Activated CD8-positive, alpha-beta memory T cell treated with anti-CD3 and anti-CD28 coated beads, Interleukin-2, amount 10 ng/mL, durations not matched to agents 7 days and 5 days (primary cell): ENCODE measurements at regions not wholly inside any gene's neighbourhood (a gene's known extent, or its start where the extent isn't known, plus 50 kb on each side); places are given as distances from the start of the nearest gene placed in this dataset.
"Not testable (repeated sequence)": the region's sequence is repeated elsewhere in the genome, so short reads cannot be mapped to it uniquely, and the experiment has no call there.

Experiments
- ATAC-seq: fragments of 150-1000 bp; cut with Tn5 transposase; one replicate; pipeline ENCODE4 v1.10.0; 2021; ENCODE audit warnings: moderate library complexity
- CTCF ChIA-PET: fragments of 350-600 bp; sonication (Branson Sonifier 250); formaldehyde crosslinking; loops from one replicate; lab custom pipeline; 2021; ENCODE audit warnings: antibody characterized with exemption; lab: Charles Lee
- DNase-seq: peaks from one replicate; pipeline ENCODE4 v3.0.0-alpha.2; 2020
- H3K27ac Mint-ChIP-seq: one replicate; pipeline ENCODE4 v1.8.0; 2021; ENCODE audit warnings: mild to moderate bottlenecking, mixed read lengths
- H3K27me3 Mint-ChIP-seq: one replicate; pipeline ENCODE4 v1.8.0; 2021; ENCODE audit warnings: mixed read lengths
- H3K36me3 Mint-ChIP-seq: one replicate; pipeline ENCODE4 v1.8.0; 2021; ENCODE audit warnings: mild to moderate bottlenecking, mixed read lengths
- H3K4me1 Mint-ChIP-seq: one replicate; pipeline ENCODE4 v1.8.0; 2021; ENCODE audit warnings: mixed read lengths
- H3K4me3 Mint-ChIP-seq: one replicate; pipeline ENCODE4 v1.8.0; 2021; ENCODE audit warnings: mild to moderate bottlenecking, moderate library complexity, mixed read lengths
- H3K9me3 Mint-ChIP-seq: one replicate; pipeline ENCODE4 v1.8.0; 2022; ENCODE audit warnings: low read depth, mixed read lengths

DNA sequence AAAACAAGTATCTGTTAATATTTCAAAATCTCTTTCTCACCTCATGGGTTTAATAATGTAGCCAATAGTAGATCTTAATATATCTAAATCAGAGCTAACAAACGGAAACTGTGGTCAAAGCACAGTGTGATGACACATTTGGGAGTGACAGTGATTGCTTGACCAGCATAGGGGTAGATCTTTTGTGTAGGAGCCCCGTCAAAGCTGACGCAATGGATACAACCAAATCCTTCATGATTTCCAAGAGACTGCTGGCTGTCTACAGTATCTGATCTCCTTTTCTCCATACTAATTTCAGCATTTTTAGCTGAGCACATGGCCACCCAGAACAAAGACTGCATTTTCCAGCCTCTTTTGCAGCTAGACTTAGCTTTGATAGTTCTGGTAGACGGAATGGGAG is 299.3 kb upstream of the ECI2 start:
- DNase-seq: no peak
- ATAC-seq: no peak
- CTCF ChIA-PET: no interaction called here
- no peak overlapping the region for H3K27ac Mint-ChIP-seq
- no peaks in the 10 kb centered on the region for H3K9me3 Mint-ChIP-seq
- no peaks in the 10 kb centered on the region for H3K36me3 Mint-ChIP-seq
- H3K4me1 Mint-ChIP-seq: no peaks in the 10 kb centered on the region
- no peak overlapping the region for H3K4me3 Mint-ChIP-seq
- peaks cover 4% of the 10 kb centered on the region for H3K27me3 Mint-ChIP-seq

DNA sequence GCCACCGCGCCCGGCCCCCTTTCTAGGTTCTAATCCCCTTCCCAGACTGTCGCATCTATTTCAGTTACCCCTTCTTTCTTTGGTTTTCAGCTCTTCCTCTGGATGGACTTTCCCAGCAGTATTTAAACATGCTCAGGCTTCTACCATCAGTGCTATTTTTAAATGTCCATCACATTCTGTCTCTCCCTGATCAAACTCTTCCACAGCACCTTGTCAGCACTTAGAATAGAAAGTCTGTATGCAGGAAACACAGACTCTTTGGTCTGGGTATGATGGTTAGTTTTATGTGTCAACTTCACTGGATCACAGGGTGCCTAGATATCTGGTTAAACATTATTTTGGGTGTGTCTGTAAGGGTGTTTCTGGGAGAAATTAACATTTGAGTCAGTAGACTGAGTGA is 297.8 kb upstream of the ECI2 start:
- H3K36me3 Mint-ChIP-seq: no peaks in the 10 kb centered on the region
- H3K27me3 Mint-ChIP-seq: peaks cover 2% of the 10 kb centered on the region
- H3K4me1 Mint-ChIP-seq: no peaks in the 10 kb centered on the region
- no peaks in the 10 kb centered on the region for H3K9me3 Mint-ChIP-seq
- DNase-seq (no peak), ATAC-seq (no peak)
- H3K4me3 Mint-ChIP-seq: no peak overlapping the region
- H3K27ac Mint-ChIP-seq: no peak overlapping the region
- CTCF ChIA-PET: no interaction called here

DNA sequence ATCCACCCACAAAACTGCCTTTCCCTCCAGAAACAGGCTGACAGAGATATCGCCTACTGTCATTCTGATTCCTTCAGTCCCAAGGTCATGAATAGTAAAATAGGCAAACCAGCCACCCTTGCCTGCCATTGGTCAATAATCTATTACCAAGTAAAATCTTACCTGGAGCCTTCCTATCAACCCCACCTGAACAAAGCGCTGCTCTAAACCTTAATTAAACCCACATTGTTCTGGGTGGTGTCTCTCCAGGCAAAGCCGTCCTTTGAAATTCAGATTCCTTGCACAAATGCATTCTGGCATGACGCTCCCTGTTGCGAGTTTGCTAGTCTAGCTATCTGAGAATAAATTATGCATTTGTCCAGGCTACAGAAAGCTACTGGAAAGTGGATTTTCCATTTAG is 291.6 kb upstream of the ECI2 start:
- H3K27me3 Mint-ChIP-seq: peaks cover 9% of the 10 kb centered on the region
- peaks cover 4% of the 10 kb centered on the region for H3K9me3 Mint-ChIP-seq
- no peaks in the 10 kb centered on the region for H3K4me1 Mint-ChIP-seq
- H3K4me3 Mint-ChIP-seq: no peak overlapping the region
- DNase-seq (no peak), ATAC-seq (no peak)
- CTCF ChIA-PET: no interaction called here
- no peak overlapping the region for H3K27ac Mint-ChIP-seq
- no peaks in the 10 kb centered on the region for H3K36me3 Mint-ChIP-seq

DNA sequence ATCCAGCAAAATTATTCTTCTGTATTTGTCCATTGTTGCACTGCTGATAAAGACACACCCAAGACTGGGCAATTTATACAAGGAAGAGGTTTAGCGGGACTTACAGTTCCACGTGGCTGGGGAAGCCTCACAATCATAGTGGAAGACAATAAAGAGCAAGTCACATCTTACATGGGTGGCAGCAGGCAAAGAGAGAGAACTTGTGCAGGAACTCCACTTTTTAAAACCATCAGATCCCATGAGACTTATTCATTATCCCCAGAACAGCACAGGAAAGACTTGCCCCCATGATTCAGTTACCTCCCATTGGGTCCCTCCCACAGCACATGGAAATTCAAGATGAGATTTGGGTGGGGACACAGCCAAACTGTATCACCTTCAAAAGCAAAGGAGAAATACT is 286.5 kb upstream of the ECI2 start:
- Mint-ChIP-seq H3K27me3 (peaks cover 14% of the 10 kb centered on the region), H3K27ac (no peak overlapping the region), H3K4me3 (no peak overlapping the region), H3K4me1 (no peaks in the 10 kb centered on the region), H3K36me3 (no peaks in the 10 kb centered on the region), H3K9me3 (peaks cover 4% of the 10 kb centered on the region)
- ATAC-seq (no peak), DNase-seq (no peak)
- CTCF ChIA-PET: no interaction called here

DNA sequence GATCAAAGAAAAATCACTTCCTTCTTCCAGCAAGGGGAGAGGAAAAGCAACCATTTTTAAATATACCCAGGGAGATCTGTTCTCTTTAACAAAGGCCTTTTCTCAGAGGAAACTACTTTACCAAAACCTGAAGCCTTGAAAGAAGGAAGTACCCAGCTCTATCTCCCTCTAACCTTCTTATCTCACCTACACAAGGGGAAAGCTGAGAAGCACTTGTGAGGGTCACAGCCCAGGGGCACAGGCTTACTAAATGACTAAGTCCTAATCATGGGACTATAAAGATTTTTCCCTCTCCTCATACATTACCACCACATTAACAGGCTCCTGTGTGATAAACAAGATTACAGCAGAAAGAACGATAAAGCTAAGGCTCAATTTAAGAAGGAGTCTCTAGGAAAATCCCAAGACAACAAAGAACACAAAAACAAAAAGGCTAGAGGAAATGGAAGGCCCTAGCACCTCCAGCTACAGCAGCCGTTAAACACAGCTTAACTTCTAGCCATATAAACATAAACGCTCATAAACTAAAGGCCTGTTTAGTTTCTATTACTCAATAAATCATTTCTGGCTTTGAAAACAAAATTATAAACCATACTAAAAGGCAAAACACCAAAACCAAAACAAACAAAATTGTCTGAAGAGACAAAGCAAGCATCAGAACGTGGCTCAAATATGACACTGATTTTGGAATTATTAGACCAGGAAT is 284.9 kb upstream of the ECI2 start:
- Mint-ChIP-seq H3K9me3 (peaks cover under 1% of the 10 kb centered on the region), H3K36me3 (no peaks in the 10 kb centered on the region), H3K27me3 (peaks cover 14% of the 10 kb centered on the region), H3K27ac (no peak overlapping the region), H3K4me1 (no peaks in the 10 kb centered on the region), H3K4me3 (no peak overlapping the region)
- DNase-seq (no peak), ATAC-seq (no peak)
- CTCF ChIA-PET: interaction anchor here (1.1 kb wide), 1 partner anchor 18 kb away, joined by 3 read pairs; no protein-coding TSS in a partner anchor

DNA sequence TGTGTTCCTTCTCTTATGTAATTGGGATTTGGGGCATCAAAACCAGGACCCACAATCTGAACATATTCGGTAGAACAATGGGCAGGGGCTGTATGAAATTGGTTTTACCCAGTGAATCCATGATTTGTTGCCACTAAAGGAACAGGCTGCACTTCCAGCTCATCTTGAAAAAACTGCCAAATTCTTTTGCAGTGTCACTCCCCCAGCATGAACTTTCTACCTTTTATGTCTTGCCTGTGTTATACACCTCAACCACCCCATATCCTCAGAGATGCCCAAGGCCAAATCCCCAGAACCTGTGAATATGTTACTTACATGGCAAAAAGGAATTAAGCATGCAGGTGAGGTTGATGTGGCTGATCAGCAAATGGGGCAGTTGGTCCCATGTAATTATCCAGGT is 280.2 kb upstream of the ECI2 start:
- Mint-ChIP-seq H3K4me3 (no peak overlapping the region), H3K9me3 (no peaks in the 10 kb centered on the region), H3K27me3 (no peaks in the 10 kb centered on the region), H3K4me1 (no peaks in the 10 kb centered on the region), H3K27ac (no peak overlapping the region), H3K36me3 (no peaks in the 10 kb centered on the region)
- CTCF ChIA-PET: no interaction called here
- no peak for ATAC-seq
- DNase-seq: no peak

DNA sequence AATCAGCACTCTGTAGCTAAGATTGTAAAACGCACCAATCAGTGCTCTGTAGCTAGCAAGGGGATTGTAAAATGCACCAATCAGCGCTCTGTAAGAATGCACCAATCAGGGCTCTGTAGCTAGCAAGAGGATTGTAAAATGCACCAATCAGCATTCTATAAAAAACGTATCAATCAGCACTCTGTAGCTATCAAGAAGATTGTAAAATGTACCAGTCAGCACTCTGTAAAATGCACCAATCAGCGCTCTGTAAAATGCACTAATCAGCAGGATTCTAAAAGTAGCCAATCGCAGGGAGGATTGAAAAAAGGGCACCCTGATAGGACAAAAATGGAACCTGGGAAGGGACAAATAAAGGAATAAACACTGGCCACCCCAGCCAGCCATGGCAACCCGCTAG is 278.7 kb upstream of the ECI2 start:
- H3K4me3 Mint-ChIP-seq, H3K27ac Mint-ChIP-seq, H3K36me3 Mint-ChIP-seq, ATAC-seq, H3K9me3 Mint-ChIP-seq, H3K4me1 Mint-ChIP-seq, DNase-seq, H3K27me3 Mint-ChIP-seq, CTCF ChIA-PET: not testable (repeated sequence)

DNA sequence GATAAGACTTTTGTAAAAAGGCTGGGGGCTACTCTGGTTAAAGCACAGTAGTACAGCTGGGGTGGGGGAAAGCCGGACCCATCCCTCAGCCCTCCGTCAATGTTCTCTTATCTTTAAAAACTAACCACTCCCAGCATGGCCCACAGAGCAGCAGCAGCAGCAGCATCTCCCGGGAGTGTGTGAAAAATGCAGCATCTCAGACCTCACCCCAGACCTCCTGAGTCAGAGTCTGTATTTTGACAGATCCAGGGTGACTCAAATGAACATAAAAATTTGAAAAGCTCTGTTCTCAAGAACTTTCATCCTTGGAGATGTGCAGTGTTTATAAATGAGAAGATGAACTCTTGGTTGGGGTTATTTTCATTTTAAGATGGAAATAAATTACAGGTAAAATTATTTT is 277.7 kb upstream of the ECI2 start:
- peaks cover 5% of the 10 kb centered on the region for H3K27me3 Mint-ChIP-seq
- H3K9me3 Mint-ChIP-seq: no peaks in the 10 kb centered on the region
- H3K36me3 Mint-ChIP-seq: no peaks in the 10 kb centered on the region
- no peak for ATAC-seq
- H3K27ac Mint-ChIP-seq: no peak overlapping the region
- CTCF ChIA-PET: no interaction called here
- H3K4me3 Mint-ChIP-seq: no peak overlapping the region
- DNase-seq: no peak
- H3K4me1 Mint-ChIP-seq: no peaks in the 10 kb centered on the region

DNA sequence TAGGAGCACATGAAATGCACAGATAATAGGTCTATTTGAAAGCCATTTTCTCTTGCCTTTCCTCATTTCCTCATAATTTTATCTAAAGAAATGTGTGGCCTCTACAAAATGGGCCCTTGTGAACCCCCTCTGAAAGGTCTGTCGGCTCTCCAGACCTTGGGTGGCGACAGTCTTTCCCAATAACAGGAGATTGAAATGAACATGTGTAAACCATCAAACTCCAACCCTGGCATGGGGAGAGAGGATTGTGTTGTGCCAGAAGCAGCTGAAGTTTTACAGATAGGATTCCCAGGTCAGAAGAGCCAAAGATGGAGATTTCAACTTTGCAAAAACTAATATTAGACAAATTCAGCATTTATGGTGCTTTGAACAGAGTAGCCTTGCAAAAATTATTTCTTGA is 277.1 kb upstream of the ECI2 start:
- no peak for ATAC-seq
- Mint-ChIP-seq H3K36me3 (no peaks in the 10 kb centered on the region), H3K4me1 (peaks cover 4% of the 10 kb centered on the region), H3K9me3 (no peaks in the 10 kb centered on the region), H3K4me3 (no peak overlapping the region), H3K27ac (no peak overlapping the region), H3K27me3 (peaks cover 8% of the 10 kb centered on the region)
- DNase-seq: no peak
- CTCF ChIA-PET: no interaction called here

DNA sequence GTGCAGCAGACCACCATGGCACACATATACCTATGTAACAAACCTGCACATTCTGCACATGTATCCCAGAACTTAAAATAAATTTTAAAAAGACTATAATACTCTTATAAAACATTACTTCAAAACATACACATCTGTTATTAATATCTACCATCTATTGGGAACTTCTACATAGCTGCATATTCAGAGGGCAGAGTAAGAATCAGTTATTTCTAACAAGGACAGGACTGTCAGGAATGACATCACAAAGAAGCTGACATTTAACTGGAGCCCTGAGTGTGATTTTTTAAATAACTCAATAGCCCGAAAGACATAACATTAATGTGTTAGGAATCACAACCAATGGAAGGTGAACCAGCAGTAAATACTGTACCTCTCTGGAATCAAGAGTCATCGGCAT is 276.7 kb upstream of the ECI2 start:
- Mint-ChIP-seq H3K9me3 (no peaks in the 10 kb centered on the region), H3K4me1 (peaks cover 4% of the 10 kb centered on the region), H3K36me3 (no peaks in the 10 kb centered on the region), H3K27me3 (peaks cover 8% of the 10 kb centered on the region), H3K4me3 (no peak overlapping the region), H3K27ac (no peak overlapping the region)
- ATAC-seq (no peak), DNase-seq (no peak)
- CTCF ChIA-PET: no interaction called here

DNA sequence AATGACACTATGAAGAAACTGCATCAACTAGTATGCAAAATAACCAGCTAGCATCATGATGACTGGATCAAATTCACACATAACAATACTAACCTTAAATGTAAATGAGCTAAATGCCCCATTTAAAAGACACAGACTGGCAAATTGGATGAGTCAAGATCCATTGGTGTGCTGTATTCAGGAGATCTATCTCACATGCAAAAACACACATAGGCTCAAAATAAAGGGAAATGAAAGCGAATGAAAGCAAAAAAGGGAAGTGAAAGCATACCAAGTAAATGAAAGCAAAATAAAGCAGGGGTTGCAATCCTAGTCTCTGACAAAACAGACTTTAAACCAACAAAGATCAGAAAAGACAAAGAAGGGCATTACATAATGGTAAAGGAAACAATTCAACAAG is 272.3 kb upstream of the ECI2 start:
- H3K27me3 Mint-ChIP-seq: peaks cover 10% of the 10 kb centered on the region
- H3K27ac Mint-ChIP-seq, CTCF ChIA-PET, H3K4me3 Mint-ChIP-seq, DNase-seq, H3K36me3 Mint-ChIP-seq, H3K4me1 Mint-ChIP-seq, H3K9me3 Mint-ChIP-seq, ATAC-seq: not testable (repeated sequence)

DNA sequence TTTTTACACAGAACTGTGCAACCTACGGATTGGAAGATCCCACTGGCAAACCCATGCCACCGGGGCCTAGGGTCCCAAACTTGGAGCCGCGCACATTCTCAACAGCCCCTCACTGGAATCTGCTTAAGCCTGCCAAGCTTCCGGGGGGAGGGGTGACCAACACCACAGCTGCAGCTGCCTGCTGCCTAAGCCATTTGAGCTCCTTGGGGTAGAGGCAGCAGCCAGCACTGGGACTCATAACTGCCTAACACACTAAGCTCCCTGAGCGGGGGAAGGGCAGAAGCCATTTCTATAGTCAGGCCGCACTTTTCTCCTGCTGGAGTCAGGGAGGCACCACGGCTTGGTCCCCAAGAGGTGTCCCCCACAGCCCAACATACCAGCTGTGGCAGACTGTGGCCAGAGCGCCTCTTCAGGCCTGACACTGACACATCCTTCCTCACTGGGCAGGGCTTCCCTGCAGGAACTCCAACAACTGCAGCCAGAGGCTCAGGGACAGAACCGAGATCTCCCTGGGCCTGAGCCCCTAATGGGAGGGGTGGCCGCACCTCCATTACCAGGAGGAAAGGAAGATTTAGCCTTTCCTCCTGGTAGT is 270.3 kb upstream of the ECI2 start:
- no peaks in the 10 kb centered on the region for H3K9me3 Mint-ChIP-seq
- H3K27me3 Mint-ChIP-seq: peaks cover 10% of the 10 kb centered on the region
- H3K36me3 Mint-ChIP-seq: no peaks in the 10 kb centered on the region
- peaks cover 4% of the 10 kb centered on the region for H3K4me1 Mint-ChIP-seq
- no peak overlapping the region for H3K27ac Mint-ChIP-seq
- no peak for DNase-seq
- no peak for ATAC-seq
- CTCF ChIA-PET: no interaction called here
- no peak overlapping the region for H3K4me3 Mint-ChIP-seq

DNA sequence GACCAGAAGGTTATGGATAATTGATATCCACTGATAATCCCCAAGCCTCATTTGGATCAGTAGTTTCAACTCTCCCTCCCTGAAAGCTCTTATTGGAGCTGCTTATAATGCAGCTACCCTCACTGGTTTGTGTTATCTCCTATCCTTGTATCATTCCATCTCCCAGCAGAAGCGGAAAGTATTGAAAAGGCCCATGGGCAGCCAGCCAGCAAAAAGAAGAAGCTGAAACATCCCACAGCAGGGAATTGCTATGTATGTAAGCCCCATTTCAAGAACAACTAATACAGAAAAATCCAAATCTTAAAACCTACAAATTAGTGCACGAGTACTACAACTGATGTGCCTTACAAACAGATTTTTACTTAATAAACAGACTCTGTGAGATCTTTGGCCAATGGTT is 269.0 kb upstream of the ECI2 start:
- CTCF ChIA-PET: no interaction called here
- Mint-ChIP-seq H3K27ac (no peak overlapping the region), H3K36me3 (no peaks in the 10 kb centered on the region)

DNA sequence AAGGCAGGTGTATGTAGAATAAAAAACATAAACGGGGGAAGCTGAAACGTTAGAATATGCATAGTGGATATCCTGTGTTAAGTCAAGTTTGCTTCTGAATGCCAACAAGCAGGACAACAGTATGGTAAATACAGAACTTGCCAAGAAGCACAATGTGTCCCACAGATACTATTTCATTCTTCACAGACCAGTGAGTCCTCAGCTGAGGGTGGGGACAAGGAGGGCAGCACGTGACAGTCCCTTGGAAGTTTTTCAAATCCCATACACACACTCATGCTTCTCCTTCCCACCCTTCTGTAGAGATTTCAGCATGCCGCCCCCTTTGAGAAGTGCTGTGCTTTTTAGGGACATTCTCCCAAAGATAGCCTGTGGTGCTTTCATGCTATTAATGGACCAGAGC is 268.5 kb upstream of the ECI2 start:
- H3K27ac Mint-ChIP-seq: no peak overlapping the region
- CTCF ChIA-PET: no interaction called here

More for the DNA sequence above, 269.0 kb upstream of the ECI2 start:
- ATAC-seq (no peak), DNase-seq (no peak)
- H3K4me1 Mint-ChIP-seq: peaks cover 4% of the 10 kb centered on the region
- no peaks in the 10 kb centered on the region for H3K9me3 Mint-ChIP-seq
- H3K4me3 Mint-ChIP-seq: no peak overlapping the region
- peaks cover 10% of the 10 kb centered on the region for H3K27me3 Mint-ChIP-seq

More for the DNA sequence above, 268.5 kb upstream of the ECI2 start:
- no peak for DNase-seq
- ATAC-seq: no peak
- Mint-ChIP-seq H3K27me3 (peaks cover 10% of the 10 kb centered on the region), H3K4me1 (peaks cover 4% of the 10 kb centered on the region), H3K9me3 (no peaks in the 10 kb centered on the region), H3K36me3 (no peaks in the 10 kb centered on the region), H3K4me3 (no peak overlapping the region)
